Omental fat pad (tissue), 3 donors: ENCODE measurements at regions not wholly inside any gene's neighbourhood (a gene's known extent, or its start where the extent isn't known, plus 50 kb on each side); places are given as distances from the start of the nearest gene placed in this dataset.

Experiments
- ATAC-seq: fragments of 150-250 bp; one replicate; pipeline ENCODE4 v1.9.1; 2016; ENCODE audit warnings: mild to moderate bottlenecking, moderate library complexity; ENCODE audit not compliant: low FRiP score
- DNase-seq: peaks from one replicate; pipeline ENCODE4 v3.0.0-alpha.2; 2019; ENCODE audit warnings: low spot score
- CTCF ChIP-seq, 3 donors: fragments of 450-650 bp; IDR thresholded peaks; one replicate each; pipeline ENCODE4 v1.5.1; 2016 to 2017; ENCODE audit warnings: antibody characterized with exemption in 3 of 3, mild to moderate bottlenecking in 3 of 3, moderate library complexity in 2 of 3

DNA sequence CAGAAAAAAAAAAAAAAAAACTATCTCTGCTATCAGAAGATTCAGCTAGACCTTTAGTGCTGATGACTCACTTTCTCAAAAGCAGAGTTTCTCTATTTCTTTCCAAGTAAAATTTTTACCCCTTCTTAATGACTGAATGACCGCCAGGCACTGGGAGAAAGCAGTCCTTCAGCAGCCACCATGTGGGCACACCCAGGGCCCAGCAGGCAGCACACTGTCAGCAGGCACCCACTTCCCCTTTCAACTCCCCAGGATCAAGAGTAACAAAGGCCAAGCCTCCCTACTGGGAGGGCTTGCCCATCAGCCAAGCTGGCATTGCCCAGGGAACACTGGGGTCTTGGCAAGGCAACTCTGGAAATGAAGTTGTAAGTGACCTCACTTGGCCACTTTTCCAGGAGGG is 201.9 kb upstream of the MAMLD1 start:
- ATAC-seq (no peak), DNase-seq (no peak)
- no peak for TF ChIP-seq CTCF (IDR thresholded peaks at IDR 0.05)

DNA sequence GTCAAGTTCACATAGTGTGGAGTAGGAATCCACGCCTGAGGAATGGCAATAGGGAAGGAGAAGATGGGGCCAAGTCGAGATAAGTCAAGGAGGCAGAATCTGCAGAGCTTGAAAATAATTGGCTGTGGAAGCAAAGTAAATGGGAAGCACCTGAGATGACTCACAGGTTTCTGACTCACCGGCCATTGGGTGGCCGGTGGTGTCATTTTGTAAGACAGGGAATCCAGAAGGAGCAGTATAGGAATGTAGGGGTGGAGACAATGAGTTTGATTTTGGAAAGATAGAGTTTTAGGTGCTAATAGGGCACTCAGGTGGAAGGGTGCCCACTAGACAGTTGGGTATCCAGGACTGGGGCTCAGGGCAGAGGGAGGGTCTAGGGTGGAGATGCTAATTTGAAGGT is 201.0 kb upstream of the MAMLD1 start:
- TF ChIP-seq CTCF (IDR thresholded peaks at IDR 0.05), result no peak
- no peak for ATAC-seq
- DNase-seq, result no peak

- ATAC-seq (no peak), DNase-seq (no peak)
- no peak for TF ChIP-seq CTCF (IDR thresholded peaks at IDR 0.05)
These were observed 199.7 kb upstream of the MAMLD1 start for GRCh38 chrX:150163221-150163930.

- TF ChIP-seq CTCF (IDR thresholded peaks at IDR 0.05), result no peak
- no peak for ATAC-seq
- no peak for DNase-seq
These were observed 199.0 kb upstream of the MAMLD1 start for GRCh38 chrX:150163956-150164726.

DNA sequence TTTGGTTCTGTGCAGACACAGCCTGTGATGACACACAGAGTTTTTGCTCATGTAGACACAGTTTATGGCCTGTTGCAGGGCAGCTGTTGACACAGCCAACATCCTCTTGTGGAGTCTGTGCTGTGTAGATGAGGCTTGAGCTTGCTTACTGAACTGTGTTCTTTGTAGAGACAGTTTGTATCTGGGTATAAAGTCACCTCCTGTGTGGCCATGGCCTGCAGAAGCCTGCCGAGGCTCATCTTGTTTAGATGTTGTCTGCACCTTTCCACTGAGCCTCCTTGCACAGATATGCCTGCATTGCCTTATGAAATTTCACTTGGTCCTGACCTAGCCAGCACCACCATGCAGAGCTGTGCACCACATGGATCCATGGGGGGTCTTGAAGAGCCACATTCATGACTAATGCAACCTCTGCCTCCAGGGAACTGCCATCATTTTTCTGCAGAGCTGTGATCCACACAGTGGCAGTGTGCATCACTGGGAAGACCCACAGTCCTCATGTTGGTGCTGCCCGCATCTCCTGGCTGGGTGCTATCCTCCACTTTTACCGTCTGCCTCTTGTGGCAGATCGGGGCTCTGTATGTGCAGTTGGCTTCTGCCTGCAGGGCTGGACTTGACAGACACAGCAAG is 198.0 kb upstream of the MAMLD1 start:
- DNase-seq (no peak), ATAC-seq (no peak)
- TF ChIP-seq CTCF (IDR thresholded peaks at IDR 0.05), result no peak

DNA sequence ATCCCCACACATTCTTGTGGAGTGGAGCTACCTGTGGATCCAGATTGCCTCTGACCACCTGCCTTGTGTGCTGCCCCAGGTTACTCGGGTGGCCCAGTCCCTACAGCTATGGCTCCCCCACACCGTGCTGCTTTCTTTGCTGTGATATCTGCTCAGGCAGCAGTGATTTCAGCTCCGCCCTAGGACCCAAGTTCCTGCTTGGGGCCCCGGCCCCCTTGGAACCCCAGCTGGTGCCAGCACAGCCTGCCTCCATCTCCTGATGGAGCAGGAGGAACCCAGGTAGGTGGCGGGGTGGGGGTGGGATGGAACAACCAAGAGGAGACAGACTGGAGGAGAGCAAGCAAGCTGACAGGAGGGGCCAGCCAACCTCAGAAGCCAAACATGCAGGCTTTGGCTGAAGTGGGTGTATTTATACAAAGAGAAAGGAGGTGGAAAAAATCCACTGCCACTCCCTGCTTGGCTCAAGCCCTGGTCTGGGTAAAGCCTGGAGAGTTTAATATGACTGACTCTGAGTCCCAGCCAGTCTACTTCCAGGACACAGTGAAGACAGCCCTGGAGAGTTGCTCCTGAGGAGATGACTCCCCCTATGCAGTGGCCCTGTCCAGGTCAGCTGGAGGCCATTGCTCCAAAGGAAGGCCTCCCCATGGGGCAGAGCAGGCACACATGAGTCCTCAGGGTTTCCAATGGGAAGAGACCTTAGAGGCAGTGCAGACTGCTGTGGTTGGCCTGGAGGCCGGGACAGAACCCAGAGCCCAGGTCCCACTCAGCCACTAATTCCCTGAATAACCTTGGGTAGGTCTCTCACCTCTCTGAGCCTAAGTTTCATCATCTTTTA is 197.1 kb upstream of the MAMLD1 start:
- no peak for ATAC-seq
- TF ChIP-seq CTCF (IDR thresholded peaks at IDR 0.05), result no peak
- no peak for DNase-seq
